GM23338 (cell line): ENCODE measurements at regions not wholly inside any gene's neighbourhood (a gene's known extent, or its start where the extent isn't known, plus 50 kb on each side); places are given as distances from the start of the nearest gene placed in this dataset.

Experiments used
- ATAC-seq: fragments of 200-7000 bp; cut with Tn5 transposase; 3 replicates; pipeline ENCODE4 v1.9.1; 2020
- DNase-seq: peaks from one replicate; pipeline ENCODE4 v3.0.0-alpha.2; 2015; ENCODE audit warnings: low spot score
- H2AFZ ChIP-seq: fragments of 200-600 bp; sonication (generic); 2 replicates; pipeline ENCODE4 v1.8.0; 2016; ENCODE audit warnings: antibody characterized with exemption, mild to moderate bottlenecking, moderate library complexity
- H3F3A ChIP-seq: fragments of 200-600 bp; sonication (generic); replicated peaks from 2 replicates; pipeline ENCODE4 v1.8.0; 2017; ENCODE audit warnings: antibody characterized with exemption, mixed run types, low read depth
- H3K27ac ChIP-seq: fragments of 200-600 bp; sonication (generic); 2 replicates; pipeline ENCODE4 v1.6.1; 2016; ENCODE audit warnings: low read depth
- H3K27me3 ChIP-seq: fragments of 200-600 bp; sonication (generic); 2 replicates; pipeline ENCODE4 v1.8.0; 2016; ENCODE audit warnings: mild to moderate bottlenecking, mixed run types, moderate library complexity; ENCODE audit not compliant: insufficient read depth
- H3K36me3 ChIP-seq: fragments of 200-600 bp; sonication (generic); 2 replicates; pipeline ENCODE4 v1.8.0; 2016; ENCODE audit warnings: mild to moderate bottlenecking; ENCODE audit not compliant: insufficient read depth
- H3K4me1 ChIP-seq: fragments of 200-600 bp; sonication (generic); 2 replicates; pipeline ENCODE4 v1.8.0; 2016; ENCODE audit warnings: mild to moderate bottlenecking, moderate library complexity; ENCODE audit not compliant: insufficient read depth
- H3K4me2 ChIP-seq: fragments of 200-600 bp; sonication (generic); 2 replicates; pipeline ENCODE4 v1.7.1; 2017; ENCODE audit warnings: mixed run types
- H3K4me3 ChIP-seq: fragments of 200-600 bp; sonication (generic); 2 replicates; pipeline ENCODE4 v1.6.1; 2016; ENCODE audit warnings: mixed run types
- H3K79me2 ChIP-seq: fragments of 200-600 bp; sonication (generic); replicated peaks from 2 replicates; pipeline ENCODE4 v1.8.0; 2017; ENCODE audit warnings: mild to moderate bottlenecking; ENCODE audit not compliant: insufficient read depth
- H3K9me2 ChIP-seq: fragments of 200-600 bp; sonication (generic); 2 replicates; pipeline ENCODE4 v1.8.0; 2017; ENCODE audit not compliant: insufficient read depth
- H4K20me1 ChIP-seq: fragments of 200-600 bp; sonication (generic); replicated peaks from 2 replicates; pipeline ENCODE4 v1.8.0; 2017; ENCODE audit warnings: mild to moderate bottlenecking; ENCODE audit not compliant: insufficient read depth
- H3K27ac Mint-ChIP-seq: 2 replicates; pipeline ENCODE4 v1.8.0; 2020; ENCODE audit warnings: inconsistent platforms, mild to moderate bottlenecking, moderate library complexity, mixed read lengths
- H3K27me3 Mint-ChIP-seq: 3 replicates; pipeline ENCODE4 v1.8.0; 2022; ENCODE audit warnings: low read depth, mild to moderate bottlenecking, moderate library complexity, mixed read lengths, inconsistent platforms; ENCODE audit not compliant: insufficient read depth, poor library complexity
- H3K36me3 Mint-ChIP-seq: 3 replicates; pipeline ENCODE4 v1.8.0; 2021; ENCODE audit warnings: low read depth, mild to moderate bottlenecking, inconsistent platforms, moderate library complexity, mixed read lengths
- H3K4me1 Mint-ChIP-seq: 3 replicates; pipeline ENCODE4 v1.8.0; 2020; ENCODE audit warnings: mild to moderate bottlenecking, inconsistent platforms, mixed read lengths
- H3K4me3 Mint-ChIP-seq: 3 replicates; pipeline ENCODE4 v1.8.0; 2021; ENCODE audit warnings: moderate library complexity, mild to moderate bottlenecking, inconsistent platforms, mixed read lengths
- H3K9me3 Mint-ChIP-seq: 3 replicates; pipeline ENCODE4 v1.8.0; 2020; ENCODE audit warnings: moderate library complexity, mild to moderate bottlenecking, inconsistent platforms, mixed read lengths
- CREB1 ChIP-seq: fragments of 250-450 bp; sonication (Bioruptor Pico); IDR thresholded peaks from 2 replicates; pipeline ENCODE4 v1.5.0; 2020; ENCODE audit warnings: low read depth, mild to moderate bottlenecking, moderate library complexity
- ETS1 ChIP-seq: IDR thresholded peaks from 2 replicates; pipeline ENCODE4 v1.6.1; 2016; ENCODE audit warnings: antibody characterized with exemption
- EZH2 ChIP-seq: fragments of 200-600 bp; sonication (generic); IDR thresholded peaks from one replicate; pipeline ENCODE4 v1.8.0; 2017; ENCODE audit warnings: antibody characterized with exemption, mild to moderate bottlenecking, low read depth; ENCODE audit not compliant: unreplicated experiment
- EZH2phosphoT487 ChIP-seq: fragments of 200-600 bp; sonication (generic); IDR thresholded peaks from one replicate; pipeline ENCODE4 v1.8.1; 2018; ENCODE audit warnings: antibody characterized with exemption; ENCODE audit not compliant: unreplicated experiment
- JUNB ChIP-seq: IDR thresholded peaks from one replicate; pipeline ENCODE4 v1.6.1; 2016; ENCODE audit warnings: antibody characterized with exemption; ENCODE audit not compliant: unreplicated experiment
- NANOG ChIP-seq: IDR thresholded peaks from 2 replicates; pipeline ENCODE4 v1.6.1; 2016; ENCODE audit warnings: antibody characterized with exemption, borderline replicate concordance
- POLR2AphosphoS5 ChIP-seq: IDR thresholded peaks from 2 replicates; pipeline ENCODE4 v1.6.1; 2016; ENCODE audit warnings: antibody characterized with exemption, low read depth
- STAT1 ChIP-seq: IDR thresholded peaks from one replicate; pipeline ENCODE4 v1.6.1; 2016; ENCODE audit warnings: antibody characterized with exemption; ENCODE audit not compliant: unreplicated experiment
- ZNF114 ChIP-seq: fragments of 250-450 bp; sonication (Bioruptor Pico); IDR thresholded peaks from 2 replicates; pipeline ENCODE4 v1.5.0; 2020; ENCODE audit warnings: mild to moderate bottlenecking, moderate library complexity
- ZNF331 ChIP-seq: fragments of 250-450 bp; sonication (Bioruptor Pico); IDR thresholded peaks from 2 replicates; pipeline ENCODE4 v1.5.0; 2020; ENCODE audit warnings: low read depth, mild to moderate bottlenecking, moderate library complexity
- ZNF462 ChIP-seq: fragments of 250-450 bp; sonication (Bioruptor Pico); IDR thresholded peaks from 2 replicates; pipeline ENCODE4 v1.5.0; 2020; ENCODE audit warnings: mild to moderate bottlenecking, moderate library complexity

- H3K4me3 ChIP-seq = no peak overlapping the region
- DNase-seq (no peak), ATAC-seq (peak; percentile 49; the same call in 2 of the 3 replicates)
- H3K9me3 Mint-ChIP-seq = no peaks in the 10 kb centered on the region
- H3K27me3 Mint-ChIP-seq = peaks cover 7% of the 10 kb centered on the region
- H3K4me1 ChIP-seq = peaks cover 15% of the 10 kb centered on the region; the same call in 1 of the 2 replicates
- H3K27ac Mint-ChIP-seq = no peak overlapping the region
- H4K20me1 ChIP-seq = no peaks in the 10 kb centered on the region
- no peak overlapping the region for H3K4me3 Mint-ChIP-seq
- H3K36me3 ChIP-seq = no peaks in the 10 kb centered on the region
- peaks cover 29% of the 10 kb centered on the region for H3K4me1 Mint-ChIP-seq
- H3K4me2 ChIP-seq = no peak overlapping the region
- H3K9me2 ChIP-seq = peaks cover 4% of the 10 kb centered on the region; the same call in 1 of the 2 replicates
- no peak overlapping the region for H3K27ac ChIP-seq
- no peaks in the 10 kb centered on the region for H3K79me2 ChIP-seq
- TF ChIP-seq ETS1 (no peak), ZNF462 (no peak), CREB1 (no peak), EZH2phosphoT487 (no peak), ZNF114 (CRISPR knock-in tag) (no peak), EZH2 (no peak), STAT1 (no peak), JUNB (no peak), ZNF331 (CRISPR knock-in tag) (no peak), POLR2AphosphoS5 (no peak), NANOG (no peak)
- no peaks in the 10 kb centered on the region for H3K36me3 Mint-ChIP-seq
- H2AFZ ChIP-seq = no peak overlapping the region
- H3F3A ChIP-seq = no peaks in the 10 kb centered on the region
- H3K27me3 ChIP-seq = no peaks in the 10 kb centered on the region
Measured at GRCh38 chr14:22489244-22489545, 99.8 kb downstream of the DAD1 start.
